ENCODE measurements at regions not wholly inside any gene's neighbourhood (a gene's known extent, or its start where the extent isn't known, plus 50 kb on each side); places are given as distances from the start of the nearest gene placed in this dataset.

- no peak overlapping the region for H3K4me3 ChIP-seq
- H3K27ac ChIP-seq: no peak overlapping the region
- no peak for DNase-seq
- no TSS peak for BruUV-seq (replicated peaks)
- H3K79me2 ChIP-seq (ENCODE audit: low read depth): no peaks in the 10 kb centered on the region
- no peaks in the 10 kb centered on the region for H3K27me3 ChIP-seq (ENCODE audit: insufficient read depth, low read depth)
- intact Hi-C loops (cut with micrococcal nuclease; ENCODE audit: unreplicated experiment): no loop called here
- H4K20me1 ChIP-seq (ENCODE audit: insufficient read depth): no peaks in the 10 kb centered on the region
- ChIA-PET POLR2A (ENCODE audit: unreplicated experiment) (no interaction called here), CTCF (no interaction called here)
- no peak overlapping the region for H2AFZ ChIP-seq
- no peaks in the 10 kb centered on the region for H3F3A ChIP-seq (ENCODE audit: insufficient read depth, low read depth)
- no peak for TF ChIP-seq CTCF (conservative IDR thresholded peaks at IDR 0.05)
- no peaks in the 10 kb centered on the region for H3K9me3 ChIP-seq (ENCODE audit: insufficient read depth, low read depth)
- no peaks in the 10 kb centered on the region for H3K4me1 ChIP-seq (replicated peaks; ENCODE audit: insufficient read depth)
- H3K36me3 ChIP-seq (ENCODE audit: low read depth): no peaks in the 10 kb centered on the region
- no peaks in the 10 kb centered on the region for H3K9me2 ChIP-seq (ENCODE audit: insufficient read depth)
- no peak overlapping the region for H3K4me2 ChIP-seq
Observed at GRCh38 chr9:73065439-73065838, 86.2 kb upstream of the ANXA1 start.

- ChIA-PET CTCF (interaction anchor here (0.6 kb wide), 1 partner anchor 8 kb away, joined by 3 read pairs; no protein-coding TSS in a partner anchor), POLR2A (ENCODE audit: unreplicated experiment) (no interaction called here)
- H3K27me3 ChIP-seq (ENCODE audit: insufficient read depth, low read depth): no peaks in the 10 kb centered on the region
- H4K20me1 ChIP-seq (ENCODE audit: insufficient read depth): no peaks in the 10 kb centered on the region
- H3K4me1 ChIP-seq (replicated peaks; ENCODE audit: insufficient read depth): no peaks in the 10 kb centered on the region
- no peak overlapping the region for H3K27ac ChIP-seq
- no peak for TF ChIP-seq CTCF (conservative IDR thresholded peaks at IDR 0.05)
- TF ChIP-seq EZH2 (IDR thresholded peaks at IDR 0.05; ENCODE audit: low read depth): no peak
- BruUV-seq (replicated peaks): no TSS peak
- H3K9me3 ChIP-seq (ENCODE audit: insufficient read depth, low read depth): no peaks in the 10 kb centered on the region
- no peak overlapping the region for H3K4me2 ChIP-seq
- no peaks in the 10 kb centered on the region for H3F3A ChIP-seq (ENCODE audit: insufficient read depth, low read depth)
- H3K4me3 ChIP-seq: no peak overlapping the region
- no peaks in the 10 kb centered on the region for H3K9me2 ChIP-seq (ENCODE audit: insufficient read depth)
- no peak overlapping the region for H2AFZ ChIP-seq
- H3K79me2 ChIP-seq (ENCODE audit: low read depth): no peaks in the 10 kb centered on the region
- DNase-seq: no peak
- intact Hi-C loops (cut with micrococcal nuclease; ENCODE audit: unreplicated experiment): loop anchor here (5.0 kb wide), 1 partner anchor 523 kb away; no protein-coding TSS in a partner anchor
- H3K36me3 ChIP-seq (ENCODE audit: low read depth): no peaks in the 10 kb centered on the region
Observed at GRCh38 chr9:73064315-73064714, 87.3 kb upstream of the ANXA1 start.

- no peak overlapping the region for H3K4me3 ChIP-seq
- DNase-seq: no peak
- BruUV-seq (replicated peaks): no TSS peak
- no peaks in the 10 kb centered on the region for H3F3A ChIP-seq (ENCODE audit: insufficient read depth, low read depth)
- ChIA-PET POLR2A (ENCODE audit: unreplicated experiment) (no interaction called here), CTCF (no interaction called here)
- no peaks in the 10 kb centered on the region for H3K79me2 ChIP-seq (ENCODE audit: low read depth)
- no peak overlapping the region for H3K27ac ChIP-seq
- H3K27me3 ChIP-seq (ENCODE audit: insufficient read depth, low read depth): no peaks in the 10 kb centered on the region
- H3K9me2 ChIP-seq (ENCODE audit: insufficient read depth): no peaks in the 10 kb centered on the region
- no peaks in the 10 kb centered on the region for H3K36me3 ChIP-seq (ENCODE audit: low read depth)
- no peak for TF ChIP-seq CTCF (conservative IDR thresholded peaks at IDR 0.05)
- TF ChIP-seq EZH2 (IDR thresholded peaks at IDR 0.05; ENCODE audit: low read depth): no peak
- H3K9me3 ChIP-seq (ENCODE audit: insufficient read depth, low read depth): no peaks in the 10 kb centered on the region
- no peaks in the 10 kb centered on the region for H4K20me1 ChIP-seq (ENCODE audit: insufficient read depth)
- no peaks in the 10 kb centered on the region for H3K4me1 ChIP-seq (replicated peaks; ENCODE audit: insufficient read depth)
- H2AFZ ChIP-seq: no peak overlapping the region
- intact Hi-C loops (cut with micrococcal nuclease; ENCODE audit: unreplicated experiment): loop anchor here (5.0 kb wide), 1 partner anchor 526 kb away; no protein-coding TSS in a partner anchor
- H3K4me2 ChIP-seq: no peak overlapping the region
Observed at GRCh38 chr9:73061146-73061545, 90.5 kb upstream of the ANXA1 start.
